ENCODE measurements at regions not wholly inside any gene's neighbourhood (a gene's known extent, or its start where the extent isn't known, plus 50 kb on each side); places are given as distances from the start of the nearest gene placed in this dataset.

DNA sequence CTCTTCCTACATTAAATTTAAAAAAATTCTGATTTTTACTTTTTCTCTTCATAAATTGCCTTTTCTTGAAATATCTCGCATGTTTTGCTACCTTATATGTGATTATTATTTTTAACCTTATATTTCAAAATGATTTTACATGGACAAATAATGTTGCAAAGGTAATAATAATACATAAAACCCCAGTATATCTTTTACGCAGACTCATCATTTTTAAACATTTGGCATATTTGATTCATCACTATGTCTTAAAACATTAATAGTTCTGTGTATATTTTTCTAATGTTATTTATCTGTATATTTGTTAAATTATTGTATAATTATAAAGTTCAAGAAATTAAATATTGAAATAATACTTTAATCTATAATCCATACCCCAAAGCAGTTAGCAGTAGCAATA, 350.8 kb downstream of the RPL10L start:
- TF ChIP-seq, protein P1, sequence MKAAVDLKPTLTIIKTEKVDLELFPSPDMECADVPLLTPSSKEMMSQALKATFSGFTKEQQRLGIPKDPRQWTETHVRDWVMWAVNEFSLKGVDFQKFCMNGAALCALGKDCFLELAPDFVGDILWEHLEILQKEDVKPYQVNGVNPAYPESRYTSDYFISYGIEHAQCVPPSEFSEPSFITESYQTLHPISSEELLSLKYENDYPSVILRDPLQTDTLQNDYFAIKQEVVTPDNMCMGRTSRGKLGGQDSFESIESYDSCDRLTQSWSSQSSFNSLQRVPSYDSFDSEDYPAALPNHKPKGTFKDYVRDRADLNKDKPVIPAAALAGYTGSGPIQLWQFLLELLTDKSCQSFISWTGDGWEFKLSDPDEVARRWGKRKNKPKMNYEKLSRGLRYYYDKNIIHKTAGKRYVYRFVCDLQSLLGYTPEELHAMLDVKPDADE (conservative IDR thresholded peaks at IDR 0.05; ENCODE audit: control insufficient read depth, low read depth, low read length), result no peak
- TF ChIP-seq CBFB (CRISPR knock-in tag; IDR thresholded peaks at IDR 0.05) (no peak), KLF10 (CRISPR knock-in tag; IDR thresholded peaks at IDR 0.05) (no peak), NR2C2 (CRISPR knock-in tag; IDR thresholded peaks at IDR 0.05) (no peak), NR2C2 (tag; IDR thresholded peaks at IDR 0.05) (no peak)
- TF ChIP-seq, protein P2, sequence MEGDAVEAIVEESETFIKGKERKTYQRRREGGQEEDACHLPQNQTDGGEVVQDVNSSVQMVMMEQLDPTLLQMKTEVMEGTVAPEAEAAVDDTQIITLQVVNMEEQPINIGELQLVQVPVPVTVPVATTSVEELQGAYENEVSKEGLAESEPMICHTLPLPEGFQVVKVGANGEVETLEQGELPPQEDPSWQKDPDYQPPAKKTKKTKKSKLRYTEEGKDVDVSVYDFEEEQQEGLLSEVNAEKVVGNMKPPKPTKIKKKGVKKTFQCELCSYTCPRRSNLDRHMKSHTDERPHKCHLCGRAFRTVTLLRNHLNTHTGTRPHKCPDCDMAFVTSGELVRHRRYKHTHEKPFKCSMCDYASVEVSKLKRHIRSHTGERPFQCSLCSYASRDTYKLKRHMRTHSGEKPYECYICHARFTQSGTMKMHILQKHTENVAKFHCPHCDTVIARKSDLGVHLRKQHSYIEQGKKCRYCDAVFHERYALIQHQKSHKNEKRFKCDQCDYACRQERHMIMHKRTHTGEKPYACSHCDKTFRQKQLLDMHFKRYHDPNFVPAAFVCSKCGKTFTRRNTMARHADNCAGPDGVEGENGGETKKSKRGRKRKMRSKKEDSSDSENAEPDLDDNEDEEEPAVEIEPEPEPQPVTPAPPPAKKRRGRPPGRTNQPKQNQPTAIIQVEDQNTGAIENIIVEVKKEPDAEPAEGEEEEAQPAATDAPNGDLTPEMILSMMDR (IDR thresholded peaks at IDR 0.05 in 2 of 3, conservative IDR thresholded peaks at IDR 0.05 in 1 of 3; ENCODE audit: insufficient read depth in 2 of 3, low read depth in 1 of 3, low read length in 3 of 3), result no peak

Measured in K562 (cell line).